ENCODE measurements at regions not wholly inside any gene's neighbourhood (a gene's known extent, or its start where the extent isn't known, plus 50 kb on each side); places are given as distances from the start of the nearest gene placed in this dataset.
A peak's percentile ranks its signal among the peaks of the same experiment; 100 is the strongest.

GRCh38 chr6:133835901-133836300 is 53.0 kb upstream of the TCF21 start:
- Histone ChIP-seq H3K27ac (ENCODE audit: low read length) (no peak overlapping the region), H3K79me2 (ENCODE audit: insufficient read depth, low read length) (no peaks in the 10 kb centered on the region), H3K4me3 (ENCODE audit: low read depth in 1 of 2, low read length in 2 of 2) (no peak overlapping the region), H3K4me2 (ENCODE audit: insufficient read depth, low read length) (no peak overlapping the region), H3K9me3 (ENCODE audit: insufficient read depth, low read length, severe bottlenecking) (no peaks in the 10 kb centered on the region), H3K4me1 (ENCODE audit: insufficient read depth, low read length) (no peaks in the 10 kb centered on the region), H2AFZ (ENCODE audit: low read depth, low read length) (no peak overlapping the region), H3K36me3 (ENCODE audit: insufficient read depth, low read length) (no peaks in the 10 kb centered on the region), H3K27me3 (ENCODE audit: insufficient read depth, low read length, poor library complexity) (peaks cover 5% of the 10 kb centered on the region), H3K9ac (ENCODE audit: low read depth, low read length) (no peak overlapping the region), H4K20me1 (ENCODE audit: insufficient read depth, low read length) (no peaks in the 10 kb centered on the region; the same call in 1 of the 2 replicates)
- DNase-seq = no peak
- ATAC-seq (ENCODE audit: insufficient read depth, low read depth) = no peak
- TF ChIP-seq, protein P1, sequence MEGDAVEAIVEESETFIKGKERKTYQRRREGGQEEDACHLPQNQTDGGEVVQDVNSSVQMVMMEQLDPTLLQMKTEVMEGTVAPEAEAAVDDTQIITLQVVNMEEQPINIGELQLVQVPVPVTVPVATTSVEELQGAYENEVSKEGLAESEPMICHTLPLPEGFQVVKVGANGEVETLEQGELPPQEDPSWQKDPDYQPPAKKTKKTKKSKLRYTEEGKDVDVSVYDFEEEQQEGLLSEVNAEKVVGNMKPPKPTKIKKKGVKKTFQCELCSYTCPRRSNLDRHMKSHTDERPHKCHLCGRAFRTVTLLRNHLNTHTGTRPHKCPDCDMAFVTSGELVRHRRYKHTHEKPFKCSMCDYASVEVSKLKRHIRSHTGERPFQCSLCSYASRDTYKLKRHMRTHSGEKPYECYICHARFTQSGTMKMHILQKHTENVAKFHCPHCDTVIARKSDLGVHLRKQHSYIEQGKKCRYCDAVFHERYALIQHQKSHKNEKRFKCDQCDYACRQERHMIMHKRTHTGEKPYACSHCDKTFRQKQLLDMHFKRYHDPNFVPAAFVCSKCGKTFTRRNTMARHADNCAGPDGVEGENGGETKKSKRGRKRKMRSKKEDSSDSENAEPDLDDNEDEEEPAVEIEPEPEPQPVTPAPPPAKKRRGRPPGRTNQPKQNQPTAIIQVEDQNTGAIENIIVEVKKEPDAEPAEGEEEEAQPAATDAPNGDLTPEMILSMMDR (IDR thresholded peaks at IDR 0.05; ENCODE audit: borderline replicate concordance, extremely low read depth, low read length, poor library complexity, severe bottlenecking) = no peak
- TF ChIP-seq EZH2 (IDR thresholded peaks at IDR 0.05; ENCODE audit: borderline replicate concordance, low read depth, low read length, severe bottlenecking) = no peak

DNA sequence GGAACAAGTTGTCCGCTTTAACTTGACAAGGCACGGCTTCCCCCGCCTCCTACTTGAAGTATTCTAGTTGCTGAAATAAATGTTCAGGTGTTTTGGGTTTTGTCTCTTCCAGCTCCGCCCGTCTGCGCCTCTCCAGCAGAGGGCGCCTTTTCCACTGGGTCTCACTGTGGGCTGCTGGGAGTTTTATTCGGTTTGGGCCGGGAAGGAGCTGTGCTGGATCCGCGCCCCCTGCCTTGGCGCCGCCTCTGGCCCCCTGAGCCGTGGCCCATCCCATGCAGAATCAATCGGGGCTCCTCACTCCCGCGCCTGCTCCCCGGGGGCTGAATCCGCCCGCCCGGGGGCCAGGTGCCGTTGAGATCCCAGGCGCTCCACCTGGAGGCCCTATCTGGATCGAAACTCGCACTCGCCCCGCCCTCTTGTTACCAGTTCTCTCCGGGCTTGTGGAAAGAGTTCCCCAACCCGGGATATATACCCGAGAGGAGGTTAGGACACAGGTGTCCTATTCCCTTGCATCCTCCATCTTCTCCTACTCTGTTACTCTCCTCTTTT is 51.0 kb upstream of the TCF21 start:
- Histone ChIP-seq H4K20me1 (ENCODE audit: insufficient read depth, low read length) (no peaks in the 10 kb centered on the region; the same call in 1 of the 2 replicates), H2AFZ (ENCODE audit: low read depth, low read length) (no peak overlapping the region), H3K4me3 (ENCODE audit: low read depth in 1 of 2, low read length in 2 of 2) (no peak overlapping the region)

More for the DNA sequence above, 51.0 kb upstream of the TCF21 start:
- H3K9ac ChIP-seq (ENCODE audit: low read depth, low read length) = no peak overlapping the region
- no peaks in the 10 kb centered on the region for H3K79me2 ChIP-seq (ENCODE audit: insufficient read depth, low read length)
- TF ChIP-seq, protein P1 (IDR thresholded peaks at IDR 0.05; ENCODE audit: borderline replicate concordance, extremely low read depth, low read length, poor library complexity, severe bottlenecking) = peak; percentile 70
- TF ChIP-seq EZH2 (IDR thresholded peaks at IDR 0.05; ENCODE audit: borderline replicate concordance, low read depth, low read length, severe bottlenecking) = no peak
- H3K27me3 ChIP-seq (ENCODE audit: insufficient read depth, low read length, poor library complexity) = peaks cover 5% of the 10 kb centered on the region
- ATAC-seq (ENCODE audit: insufficient read depth, low read depth) (peak; percentile 55; the same call in 1 of the 3 replicates), DNase-seq (peak; percentile 19)
- H3K9me3 ChIP-seq (ENCODE audit: insufficient read depth, low read length, severe bottlenecking) = no peaks in the 10 kb centered on the region
- H3K4me1 ChIP-seq (ENCODE audit: insufficient read depth, low read length) = no peaks in the 10 kb centered on the region
- no peak overlapping the region for H3K4me2 ChIP-seq (ENCODE audit: insufficient read depth, low read length)
- no peak overlapping the region for H3K27ac ChIP-seq (ENCODE audit: low read length)
- H3K36me3 ChIP-seq (ENCODE audit: insufficient read depth, low read length) = no peaks in the 10 kb centered on the region

Measured in DND-41 (cell line).